ENCODE measurements at regions not wholly inside any gene's neighbourhood (a gene's known extent, or its start where the extent isn't known, plus 50 kb on each side); places are given as distances from the start of the nearest gene placed in this dataset.

GRCh38 chr3:24890012-24890411, 395.4 kb upstream of the THRB start:
- Histone ChIP-seq H3K4me3 (no peak overlapping the region), H3K27me3 (no peaks in the 10 kb centered on the region), H3K4me1 (no peaks in the 10 kb centered on the region), H3K27ac (no peak overlapping the region), H3K36me3 (no peaks in the 10 kb centered on the region), H3K9me3 (no peaks in the 10 kb centered on the region)
- DNase-seq (ENCODE audit: low spot score): no peak
- TF ChIP-seq CTCF (IDR thresholded peaks at IDR 0.05): no peak

GRCh38 chr3:24899373-24899772, 404.7 kb upstream of the THRB start:
- H3K27me3 ChIP-seq: no peaks in the 10 kb centered on the region
- TF ChIP-seq CTCF (IDR thresholded peaks at IDR 0.05): no peak
- H3K36me3 ChIP-seq: no peaks in the 10 kb centered on the region
- no peaks in the 10 kb centered on the region for H3K9me3 ChIP-seq
- H3K4me3 ChIP-seq: no peak overlapping the region
- H3K4me1 ChIP-seq: no peaks in the 10 kb centered on the region
- no peak overlapping the region for H3K27ac ChIP-seq
- DNase-seq (ENCODE audit: low spot score): no peak

- no peak for TF ChIP-seq CTCF (IDR thresholded peaks at IDR 0.05)
- no peaks in the 10 kb centered on the region for H3K36me3 ChIP-seq
- no peak overlapping the region for H3K27ac ChIP-seq
- H3K27me3 ChIP-seq: no peaks in the 10 kb centered on the region
- H3K4me3 ChIP-seq: no peak overlapping the region
- no peak for DNase-seq (ENCODE audit: low spot score)
- no peaks in the 10 kb centered on the region for H3K4me1 ChIP-seq
- H3K9me3 ChIP-seq: no peaks in the 10 kb centered on the region
Observed at GRCh38 chr3:24899901-24900603, 405.4 kb upstream of the THRB start.

GRCh38 chr3:24905266-24905665, 410.6 kb upstream of the THRB start:
- Histone ChIP-seq H3K27ac (no peak overlapping the region), H3K9me3 (no peaks in the 10 kb centered on the region), H3K27me3 (no peaks in the 10 kb centered on the region), H3K36me3 (no peaks in the 10 kb centered on the region), H3K4me1 (no peaks in the 10 kb centered on the region), H3K4me3 (no peak overlapping the region)
- TF ChIP-seq CTCF (IDR thresholded peaks at IDR 0.05): no peak
- DNase-seq (ENCODE audit: low spot score): no peak

- TF ChIP-seq CTCF (IDR thresholded peaks at IDR 0.05): no peak
- DNase-seq (ENCODE audit: low spot score): no peak
- Histone ChIP-seq H3K27me3 (no peaks in the 10 kb centered on the region), H3K27ac (no peak overlapping the region), H3K36me3 (no peaks in the 10 kb centered on the region), H3K4me1 (no peaks in the 10 kb centered on the region), H3K4me3 (no peak overlapping the region), H3K9me3 (no peaks in the 10 kb centered on the region)
Observed at GRCh38 chr3:24907106-24907505, 412.5 kb upstream of the THRB start.

- Histone ChIP-seq H3K9me3 (no peaks in the 10 kb centered on the region), H3K36me3 (no peaks in the 10 kb centered on the region), H3K4me1 (no peaks in the 10 kb centered on the region), H3K27ac (no peak overlapping the region), H3K27me3 (no peaks in the 10 kb centered on the region), H3K4me3 (no peak overlapping the region)
- no peak for DNase-seq (ENCODE audit: low spot score)
- no peak for TF ChIP-seq CTCF (IDR thresholded peaks at IDR 0.05)
Observed at GRCh38 chr3:24911076-24911475, 416.4 kb upstream of the THRB start.

All from right atrium auricular region (tissue), 2 donors.